Kidney capillary endothelial cell (primary cell): ENCODE measurements at regions not wholly inside any gene's neighbourhood (a gene's known extent, or its start where the extent isn't known, plus 50 kb on each side); places are given as distances from the start of the nearest gene placed in this dataset.

ENCODE experiments used
- DNase-seq: peaks from one replicate; pipeline ENCODE4 v3.0.0-alpha.2; 2018; ENCODE audit warnings: low spot score

DNA sequence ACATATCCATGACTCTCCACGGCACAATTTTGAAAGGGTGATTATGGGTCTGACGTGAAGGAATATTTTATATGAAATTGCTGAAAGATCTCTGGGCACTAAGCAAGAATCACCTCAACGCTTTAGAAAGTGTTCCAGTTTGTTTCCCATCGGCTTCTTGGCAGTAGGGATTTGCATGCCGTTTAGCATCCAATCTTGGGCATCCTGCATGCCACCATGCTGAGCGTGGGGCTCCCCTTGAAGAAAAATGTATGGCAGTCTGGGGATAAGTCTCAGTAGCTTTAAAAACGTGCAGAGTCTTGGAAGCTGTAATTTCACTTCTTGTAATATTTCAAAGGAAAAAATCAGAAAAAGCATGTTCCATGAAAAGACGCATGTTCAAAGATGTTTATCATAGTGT lies 151.7 kb downstream of the DMRT2 start:
- no peak for DNase-seq

DNA sequence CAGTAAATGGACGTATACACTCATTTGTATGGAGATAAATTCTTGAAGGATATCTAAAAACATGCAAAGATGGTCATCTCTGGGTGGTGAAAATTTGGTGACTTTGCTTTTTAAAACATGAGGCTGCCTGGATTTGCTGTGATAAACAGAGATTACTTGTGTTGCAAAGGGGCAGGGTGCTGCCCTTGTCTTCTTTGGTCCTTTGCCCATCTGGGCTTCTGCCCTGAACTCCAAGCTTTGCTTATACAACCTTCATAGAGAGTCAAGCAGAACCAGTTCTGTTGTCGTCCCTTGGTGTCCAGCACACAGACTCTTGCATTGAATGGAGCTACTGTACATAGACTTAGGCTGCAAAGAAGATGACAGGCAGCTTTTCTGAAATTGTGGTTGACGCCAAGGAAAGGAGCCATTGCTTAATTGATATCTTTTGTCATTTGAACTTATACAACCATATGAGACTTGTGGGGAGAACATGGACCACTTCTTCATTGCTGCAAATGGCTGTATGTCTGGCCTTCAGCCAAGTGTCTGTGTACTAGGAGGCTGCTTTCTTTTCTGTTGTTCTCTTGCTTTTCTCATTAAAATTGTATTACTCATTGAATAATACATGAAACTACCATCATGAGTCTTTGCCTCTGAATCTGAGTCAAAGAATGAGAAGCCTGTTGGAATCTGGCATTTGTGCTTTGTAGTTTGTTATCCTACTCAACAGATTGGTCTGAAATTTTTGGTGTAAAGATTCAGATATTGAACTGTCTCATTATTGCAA lies 152.5 kb downstream of the DMRT2 start:
- no peak for DNase-seq

DNA sequence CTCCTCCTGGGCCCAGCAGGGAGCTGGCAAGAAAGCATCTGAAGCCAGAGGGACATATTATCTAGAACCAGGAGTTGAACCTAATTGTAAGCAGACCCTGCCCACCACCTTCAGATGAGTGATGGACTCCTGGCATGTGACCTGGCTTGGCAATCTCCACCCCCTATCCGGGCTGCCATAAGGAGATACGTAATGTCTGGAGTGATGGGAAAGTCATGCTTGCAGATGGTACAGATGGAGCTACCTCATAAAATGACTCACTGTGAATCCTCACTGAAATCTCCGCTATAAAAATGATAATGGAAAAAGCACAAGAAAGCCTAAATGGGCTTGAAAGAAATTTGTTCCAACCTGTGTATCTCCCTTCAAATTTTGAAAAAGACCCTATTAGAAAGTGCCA lies 157.5 kb downstream of the DMRT2 start:
- DNase-seq = no peak

DNA sequence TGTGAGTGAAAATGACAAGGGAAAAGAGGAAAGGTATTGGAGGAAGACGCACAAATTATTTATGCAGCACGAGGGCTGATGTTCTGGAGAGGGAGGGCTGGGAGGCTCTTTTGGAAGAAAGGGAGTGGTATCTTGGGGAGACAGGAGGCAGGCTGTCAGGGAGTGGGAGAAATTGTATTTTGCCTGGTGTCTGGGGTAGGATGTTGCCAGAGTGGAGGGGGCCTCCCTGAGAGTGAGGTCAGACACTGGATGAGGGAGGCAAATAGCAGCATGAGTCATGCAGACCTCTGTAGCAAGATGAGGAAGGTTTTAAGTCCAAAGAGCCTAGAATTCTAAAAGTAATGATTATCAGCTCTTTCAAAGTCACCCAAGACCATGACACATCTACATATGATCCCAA lies 158.0 kb downstream of the DMRT2 start:
- DNase-seq = no peak

DNA sequence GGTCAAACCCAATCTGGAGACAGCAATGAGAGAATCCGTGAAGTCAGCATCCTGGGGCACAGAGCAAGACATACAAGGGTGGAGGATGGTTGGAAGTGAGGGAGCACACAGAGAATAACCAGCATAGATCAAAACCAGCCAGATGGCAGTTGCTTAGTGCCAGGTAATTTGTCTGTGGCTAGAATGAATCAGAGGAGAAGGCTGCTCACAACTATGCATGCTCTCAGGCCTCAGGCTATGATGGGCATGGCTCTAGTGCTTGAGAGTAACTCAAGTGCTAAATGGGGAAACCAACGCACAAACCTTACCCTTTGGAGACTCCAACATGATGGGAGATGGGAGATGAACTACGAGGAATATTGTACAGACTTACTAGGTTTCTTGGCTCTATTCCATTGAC lies 160.8 kb downstream of the DMRT2 start:
- no peak for DNase-seq

DNA sequence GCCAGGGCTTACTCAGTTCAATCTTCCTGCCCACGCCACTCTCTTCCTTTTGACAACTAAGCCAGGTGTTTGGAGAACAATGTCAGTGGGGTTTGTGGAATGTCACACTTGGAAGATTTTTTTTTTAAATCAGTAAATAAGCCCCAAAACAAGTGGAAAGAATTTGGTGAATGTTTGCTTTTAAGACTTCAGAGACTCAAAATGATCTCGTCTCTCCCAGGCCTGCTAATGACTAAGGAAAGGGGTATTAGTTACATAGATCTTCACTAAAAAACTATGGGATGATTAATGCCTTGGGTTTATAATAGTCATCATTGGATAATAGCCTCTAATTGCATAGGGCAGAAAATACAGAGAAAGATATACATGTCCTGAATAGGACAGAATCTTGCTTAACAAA lies 166.4 kb downstream of the DMRT2 start:
- no peak for DNase-seq

DNA sequence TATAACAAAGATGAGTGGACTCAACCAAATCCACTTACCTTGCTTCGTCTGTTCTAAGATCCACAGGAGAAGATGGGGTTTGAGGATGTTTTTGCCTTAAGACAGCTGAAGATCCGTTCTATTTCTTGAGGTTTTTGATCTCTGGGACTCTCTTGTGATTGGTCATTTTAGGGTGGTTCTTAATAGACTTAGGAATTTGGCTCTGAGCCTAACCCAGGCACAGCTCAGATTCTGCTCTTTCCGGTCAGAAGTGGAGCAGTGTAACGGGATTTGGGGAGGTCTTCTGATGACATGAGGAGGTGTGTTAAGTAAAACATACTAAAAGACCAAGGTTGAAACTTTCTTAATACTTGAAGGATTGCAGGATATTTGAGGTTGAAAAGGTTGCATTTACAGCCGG lies 166.9 kb downstream of the DMRT2 start:
- no peak for DNase-seq

DNA sequence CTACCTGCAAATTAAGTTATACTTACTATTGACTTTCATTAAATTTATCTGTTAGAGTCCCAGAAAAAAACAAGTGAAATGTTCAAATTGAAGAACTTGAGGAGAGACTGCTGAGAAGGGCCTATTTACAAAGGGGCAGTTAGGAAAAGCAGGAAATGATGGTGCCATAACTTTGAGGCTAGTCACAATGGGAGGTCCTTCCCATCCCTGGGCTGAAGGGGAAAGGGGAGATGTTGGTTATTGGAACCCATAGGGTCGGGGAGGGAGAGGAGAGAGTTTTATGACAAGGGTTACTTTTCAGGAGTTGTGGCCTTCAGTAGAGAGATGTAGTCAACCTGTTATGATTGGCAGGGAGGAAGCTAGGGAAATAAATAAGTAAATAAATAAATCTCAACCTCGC lies 169.1 kb downstream of the DMRT2 start:
- DNase-seq = peak; percentile 33

DNA sequence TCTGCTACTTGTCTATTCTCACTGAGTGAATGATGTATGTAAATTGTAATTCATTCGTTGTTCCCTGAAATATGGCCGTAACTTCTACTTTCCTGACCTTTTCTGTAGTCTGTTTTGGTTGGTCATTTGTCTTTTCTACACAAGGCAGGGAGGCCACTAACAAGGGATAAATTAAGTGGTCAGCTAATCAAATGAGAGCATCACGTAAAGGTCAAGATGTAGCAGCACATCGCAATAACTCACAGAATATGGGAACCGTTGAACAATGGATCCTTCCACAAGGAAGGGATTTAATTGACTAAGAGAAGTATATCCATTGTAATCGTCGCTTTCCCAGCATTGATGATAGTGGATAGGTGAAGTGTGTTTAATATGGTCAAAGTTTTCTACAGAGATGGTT lies 171.1 kb downstream of the DMRT2 start:
- no peak for DNase-seq

DNA sequence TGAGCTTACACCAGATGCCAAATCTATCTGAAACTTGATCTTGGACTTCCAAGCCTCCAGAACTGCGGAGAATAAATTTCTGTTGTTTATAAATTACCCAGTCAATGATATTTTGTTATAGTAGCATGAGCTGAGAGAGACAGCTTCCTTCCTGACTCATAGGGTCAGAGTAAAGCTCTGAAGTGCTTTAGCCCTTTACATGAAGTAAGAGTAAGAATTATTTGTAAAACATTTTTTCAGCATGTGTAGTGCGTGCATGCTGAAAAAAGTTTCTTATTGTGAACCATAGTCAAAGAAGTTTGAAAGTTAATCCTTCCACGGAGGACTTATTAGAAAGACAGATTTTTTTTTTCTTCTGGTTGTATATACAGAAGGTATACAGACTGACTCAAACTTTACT lies 172.4 kb downstream of the DMRT2 start:
- DNase-seq = peak; percentile 4

DNA sequence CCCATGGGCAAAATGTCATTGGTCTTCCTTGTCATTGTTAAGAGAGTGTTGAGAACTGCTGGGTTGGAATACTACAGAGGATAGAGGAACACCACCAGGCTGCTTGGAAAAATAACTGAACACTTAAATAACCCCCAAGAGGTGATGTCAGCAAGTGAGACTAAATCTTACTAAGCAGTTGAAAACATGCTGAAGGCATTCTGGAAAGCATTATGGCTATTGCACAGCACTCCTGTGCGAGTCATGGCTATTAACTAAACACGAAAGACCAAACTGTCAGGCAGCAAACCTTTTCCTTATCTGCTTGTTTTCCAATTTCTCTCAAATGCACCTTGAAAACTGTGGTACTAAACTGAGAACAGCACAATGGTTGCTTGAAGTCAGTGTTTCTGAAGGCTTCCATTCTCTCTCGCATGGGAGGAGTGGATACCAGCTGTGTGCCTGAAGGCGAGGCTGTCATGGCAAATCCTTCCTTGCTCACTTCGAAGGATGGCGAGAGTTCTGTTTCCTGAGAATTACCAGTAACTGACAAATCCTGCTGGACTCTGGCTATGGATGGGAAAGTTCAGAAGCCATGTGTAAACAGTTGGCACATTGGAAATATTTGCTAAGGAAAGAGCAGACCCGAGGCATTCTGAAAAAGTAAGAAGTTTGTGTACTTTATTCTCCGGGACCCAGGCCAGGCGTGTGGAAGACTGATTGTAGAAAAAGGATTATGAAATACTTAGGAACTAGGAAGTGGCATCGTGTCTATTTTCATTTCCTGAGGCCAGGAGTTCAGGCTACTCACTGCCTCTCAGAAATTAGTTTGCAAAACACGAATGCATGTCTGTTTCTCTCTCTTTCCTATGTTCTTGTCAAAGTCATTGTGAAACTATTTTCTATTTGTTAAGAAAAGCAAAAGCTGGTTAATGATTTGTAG lies 182.1 kb downstream of the DMRT2 start:
- DNase-seq = peak; percentile 4

DNA sequence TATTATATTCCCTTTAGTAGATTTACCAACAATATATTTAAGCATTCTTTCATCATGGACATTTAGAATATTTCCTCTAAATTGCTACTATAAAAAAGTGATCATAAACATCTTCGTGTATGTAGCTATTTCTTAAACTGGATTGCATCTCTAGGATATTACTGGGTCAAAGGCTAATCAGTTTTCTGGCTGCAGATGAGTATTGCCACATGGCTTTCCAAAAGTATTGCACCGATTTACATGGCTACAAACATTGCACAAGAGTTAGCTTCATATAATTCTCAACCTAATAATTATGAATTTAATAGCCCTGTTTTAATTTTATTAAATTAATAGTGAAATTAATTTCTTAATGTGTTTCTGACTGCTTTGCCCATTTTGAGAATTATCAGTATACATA lies 183.4 kb downstream of the DMRT2 start:
- DNase-seq = no peak

DNA sequence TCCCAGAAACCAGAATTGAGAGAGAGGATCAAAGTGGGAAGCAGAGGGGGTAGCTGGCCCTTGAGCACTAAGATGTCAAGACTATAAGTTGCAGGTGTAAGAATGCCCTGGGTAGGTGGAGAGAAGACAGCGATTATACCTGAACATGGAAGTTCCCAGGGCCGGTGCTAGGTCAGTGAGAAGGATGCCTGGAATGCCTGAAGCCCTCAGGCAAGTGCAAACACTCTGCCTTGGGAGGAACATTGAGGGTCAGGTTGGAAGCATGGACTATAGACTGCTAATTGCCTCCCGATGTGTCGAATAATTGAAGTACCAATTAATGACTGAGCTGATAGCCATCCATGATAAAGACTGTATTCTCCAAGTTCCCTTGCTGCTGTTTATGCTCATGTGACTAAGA lies 185.5 kb downstream of the DMRT2 start:
- DNase-seq = no peak

DNA sequence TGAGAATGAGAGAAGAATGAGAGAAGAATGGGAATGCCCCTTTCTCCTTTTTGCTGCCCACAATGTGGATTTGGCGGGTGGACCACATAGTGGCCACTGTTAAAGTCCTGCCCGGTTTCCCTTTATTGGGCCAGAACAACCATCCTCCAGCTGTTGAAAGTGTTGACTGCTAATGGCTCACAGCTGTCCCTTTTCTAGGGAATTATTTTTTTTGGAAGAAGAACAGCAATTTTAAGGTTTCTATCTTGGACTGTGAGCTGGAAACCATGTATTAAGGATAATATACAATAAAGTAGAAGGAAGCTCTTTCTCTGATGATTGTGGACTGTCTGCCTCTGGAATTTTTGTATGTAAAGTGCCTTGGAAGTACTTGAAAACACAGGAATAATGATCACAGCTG lies 185.9 kb downstream of the DMRT2 start:
- no peak for DNase-seq

DNA sequence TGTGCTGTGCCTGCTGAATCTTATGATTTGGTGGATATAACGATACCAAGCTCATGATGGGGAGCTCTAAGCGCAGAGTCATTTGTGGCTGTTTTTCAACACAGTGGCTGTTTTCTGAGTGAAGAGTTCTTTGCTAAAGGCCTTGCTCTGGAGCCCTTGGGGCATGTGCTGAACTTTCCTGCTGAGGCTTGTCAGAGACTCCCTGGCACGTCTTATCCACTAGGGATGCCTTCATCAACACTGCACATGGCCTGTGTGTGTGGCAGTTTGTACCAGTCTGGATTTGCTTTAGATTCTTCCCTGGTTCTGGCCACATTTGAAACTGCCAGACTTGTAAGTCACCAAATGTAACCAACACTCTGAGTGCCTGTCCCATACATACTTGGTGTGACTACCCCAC lies 188.2 kb downstream of the DMRT2 start:
- DNase-seq = no peak

DNA sequence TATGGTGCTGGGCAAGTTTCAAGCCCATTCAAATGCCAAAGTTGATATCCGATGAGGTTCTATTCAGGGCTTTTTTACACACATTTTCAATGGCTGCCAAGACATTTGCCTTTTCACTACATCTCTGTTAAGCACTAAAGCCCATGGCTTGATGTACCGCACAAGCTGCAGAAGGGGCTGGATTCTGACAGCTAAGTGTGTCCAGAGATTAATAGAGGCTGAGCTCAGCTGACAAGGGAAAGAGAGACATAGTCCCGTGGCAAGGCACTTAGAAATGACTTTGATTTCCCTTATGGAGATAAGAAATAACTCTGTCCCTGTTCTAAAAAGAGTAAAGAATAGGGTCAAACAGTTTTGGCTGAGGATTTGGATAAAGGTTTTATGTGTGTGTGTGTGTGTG lies 198.6 kb downstream of the DMRT2 start:
- DNase-seq = no peak

DNA sequence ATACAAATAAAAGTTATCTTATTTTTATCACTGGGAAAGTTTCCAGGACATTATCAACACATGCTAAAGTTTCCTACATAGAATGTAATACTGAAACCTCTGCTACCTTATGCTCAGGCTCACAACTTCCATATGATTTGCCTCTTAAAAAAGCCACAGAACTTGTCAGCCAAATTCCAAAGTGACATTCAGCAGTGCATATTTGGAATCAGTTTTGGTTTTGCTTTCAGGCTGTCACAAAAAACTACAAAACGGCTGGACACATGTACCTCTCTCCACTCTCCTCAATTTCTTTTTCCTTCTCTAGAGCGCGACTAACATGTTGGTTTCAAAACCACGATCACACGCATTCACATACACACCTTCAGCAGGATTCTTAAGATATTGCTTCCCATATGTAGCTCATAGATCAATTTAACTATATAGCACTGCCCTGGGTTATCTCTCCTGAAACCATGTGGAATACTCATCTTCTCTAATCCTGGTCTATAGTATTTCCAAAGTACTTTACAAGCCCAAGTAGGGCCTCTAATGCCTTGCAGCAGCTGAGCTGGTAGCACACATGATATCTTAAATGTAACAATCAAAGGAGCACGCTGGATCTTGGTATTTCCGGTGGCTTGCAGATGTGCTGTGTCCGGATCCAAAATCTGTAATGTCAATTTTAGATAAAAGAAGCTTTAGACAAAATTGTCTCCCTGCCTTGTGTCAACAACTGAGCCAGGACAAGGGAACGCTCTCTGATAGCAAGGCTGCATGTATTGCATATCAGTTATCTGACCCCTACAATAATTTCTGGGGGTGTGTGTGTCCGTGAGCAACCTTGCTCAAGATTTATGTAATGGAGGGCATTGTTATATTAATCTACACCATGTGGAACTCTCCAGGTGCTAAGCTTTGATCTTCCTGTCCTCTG lies 203.2 kb downstream of the DMRT2 start:
- no peak for DNase-seq

DNA sequence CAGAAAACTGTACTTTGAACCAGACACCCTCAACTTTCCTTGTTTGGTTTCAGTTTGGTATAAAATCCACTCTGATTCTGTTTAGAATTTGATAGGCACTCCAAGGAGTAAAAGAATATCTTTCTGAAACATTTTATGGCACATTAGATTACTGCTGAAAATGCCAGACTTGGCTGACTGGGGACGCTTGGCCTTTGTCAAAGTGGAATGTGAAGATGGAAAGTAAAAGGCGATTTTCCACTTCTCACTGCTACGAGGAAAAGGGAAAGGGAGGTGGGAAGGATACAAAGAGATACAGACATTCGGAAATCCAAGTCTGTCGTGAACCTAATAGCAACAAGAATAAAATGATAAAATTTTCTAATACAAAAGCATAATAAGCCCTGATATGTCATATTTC lies 203.9 kb downstream of the DMRT2 start:
- DNase-seq = no peak

DNA sequence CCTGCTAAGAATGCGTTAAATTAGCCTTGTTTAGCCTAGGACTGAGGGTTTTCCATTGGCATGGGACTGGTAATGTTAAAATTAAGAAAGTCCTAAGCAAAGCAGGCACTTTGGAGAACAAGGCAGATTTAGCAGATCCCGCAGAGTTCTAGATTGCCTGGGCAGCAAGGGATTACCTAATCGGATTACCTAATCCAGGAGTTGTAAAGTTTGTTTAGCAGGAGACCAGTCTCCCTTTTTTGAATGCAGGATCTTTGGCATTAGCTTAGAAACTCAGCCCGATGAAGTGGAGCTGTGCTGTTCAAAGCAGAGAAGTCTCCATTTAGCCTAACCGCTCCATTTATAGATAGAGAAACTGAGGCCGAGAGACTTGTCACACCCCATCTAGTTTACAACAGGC lies 206.0 kb downstream of the DMRT2 start:
- no peak for DNase-seq

DNA sequence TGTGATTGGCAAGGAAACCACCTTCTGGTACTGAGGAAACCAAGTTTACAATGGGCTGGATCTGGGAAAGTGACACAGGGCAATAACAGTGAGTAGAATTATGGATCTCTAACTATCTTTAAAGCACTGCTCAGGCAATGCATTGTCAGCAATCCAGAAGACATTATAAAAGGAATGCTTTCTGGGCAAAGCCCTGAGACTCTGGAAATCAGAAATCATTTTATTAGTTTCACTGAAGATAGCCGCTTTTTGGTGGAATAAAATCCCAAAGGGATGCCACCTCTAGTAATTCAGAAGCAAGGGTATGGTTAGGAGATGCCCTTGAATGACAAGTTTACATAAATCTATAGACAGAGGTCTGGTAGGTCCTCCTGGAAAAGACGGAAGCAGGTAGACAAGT lies 211.1 kb downstream of the DMRT2 start:
- no peak for DNase-seq

DNA sequence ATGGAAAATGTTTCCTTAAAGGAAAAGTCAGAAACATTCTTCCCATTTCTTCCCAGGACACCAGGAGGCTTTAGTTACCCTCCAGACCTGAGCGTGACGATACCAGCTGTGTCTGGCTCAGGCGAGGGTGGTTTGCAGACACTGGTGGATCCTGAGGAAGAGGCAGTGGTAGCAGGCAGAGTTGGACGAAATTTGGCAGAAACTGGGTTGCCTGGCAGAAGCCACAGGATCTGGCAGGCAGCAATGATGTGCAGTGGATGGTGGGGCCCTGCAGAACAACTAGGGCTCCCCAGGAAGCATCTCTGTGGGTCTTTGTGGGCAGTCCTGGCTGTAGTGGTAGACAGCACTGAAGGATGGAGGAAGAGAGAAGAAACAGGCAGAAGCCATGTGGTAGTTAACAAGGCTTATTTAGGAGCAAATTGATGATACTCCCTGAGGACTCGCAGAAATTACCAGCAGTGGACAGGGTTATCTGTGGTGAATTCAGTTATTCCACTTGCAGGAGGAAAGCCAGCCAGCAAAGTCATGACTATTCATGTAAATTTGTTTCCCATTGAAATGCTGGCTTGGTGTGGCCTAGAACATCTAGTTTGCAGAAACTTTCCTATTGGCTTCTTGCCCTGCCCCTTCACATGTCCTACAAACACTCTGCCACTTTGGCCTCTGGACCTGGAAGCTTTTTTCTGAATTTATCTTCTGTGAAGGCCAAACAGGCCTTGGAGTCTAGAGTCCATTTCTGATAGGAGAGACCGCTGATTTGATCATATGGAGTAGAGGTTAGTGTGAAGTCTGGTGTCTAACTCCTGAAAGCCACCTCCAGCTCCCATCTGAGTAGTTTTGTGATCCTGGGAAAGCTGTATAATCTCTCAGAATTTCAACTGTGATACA lies 212.0 kb downstream of the DMRT2 start:
- DNase-seq = no peak
